ENCODE measurements at regions not wholly inside any gene's neighbourhood (a gene's known extent, or its start where the extent isn't known, plus 50 kb on each side); places are given as distances from the start of the nearest gene placed in this dataset.

DNA sequence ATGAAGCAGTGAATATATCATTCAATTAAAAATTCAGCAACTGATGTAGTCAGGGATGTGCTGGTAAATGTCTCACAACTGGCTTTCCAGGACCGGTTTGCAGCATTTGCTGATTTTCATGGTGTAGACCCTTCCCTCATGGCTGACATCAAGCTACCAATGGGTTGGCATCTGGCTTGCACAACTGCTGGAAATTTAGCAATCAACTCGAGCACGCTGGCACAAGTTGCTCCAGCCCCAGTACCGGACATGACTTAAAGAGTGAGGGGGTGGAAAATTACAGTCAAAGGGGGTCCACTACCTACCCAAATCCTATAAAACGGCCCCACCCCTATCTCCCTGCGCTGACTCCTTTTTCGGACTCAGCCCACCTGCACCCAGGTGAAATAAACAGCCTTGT is 198.4 kb upstream of the NRP1 start:
- TF ChIP-seq EZH2 (IDR thresholded peaks at IDR 0.05; ENCODE audit: low read length, missing control alignments), result no peak
- TF ChIP-seq, protein P1, sequence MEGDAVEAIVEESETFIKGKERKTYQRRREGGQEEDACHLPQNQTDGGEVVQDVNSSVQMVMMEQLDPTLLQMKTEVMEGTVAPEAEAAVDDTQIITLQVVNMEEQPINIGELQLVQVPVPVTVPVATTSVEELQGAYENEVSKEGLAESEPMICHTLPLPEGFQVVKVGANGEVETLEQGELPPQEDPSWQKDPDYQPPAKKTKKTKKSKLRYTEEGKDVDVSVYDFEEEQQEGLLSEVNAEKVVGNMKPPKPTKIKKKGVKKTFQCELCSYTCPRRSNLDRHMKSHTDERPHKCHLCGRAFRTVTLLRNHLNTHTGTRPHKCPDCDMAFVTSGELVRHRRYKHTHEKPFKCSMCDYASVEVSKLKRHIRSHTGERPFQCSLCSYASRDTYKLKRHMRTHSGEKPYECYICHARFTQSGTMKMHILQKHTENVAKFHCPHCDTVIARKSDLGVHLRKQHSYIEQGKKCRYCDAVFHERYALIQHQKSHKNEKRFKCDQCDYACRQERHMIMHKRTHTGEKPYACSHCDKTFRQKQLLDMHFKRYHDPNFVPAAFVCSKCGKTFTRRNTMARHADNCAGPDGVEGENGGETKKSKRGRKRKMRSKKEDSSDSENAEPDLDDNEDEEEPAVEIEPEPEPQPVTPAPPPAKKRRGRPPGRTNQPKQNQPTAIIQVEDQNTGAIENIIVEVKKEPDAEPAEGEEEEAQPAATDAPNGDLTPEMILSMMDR (conservative IDR thresholded peaks at IDR 0.05 in 1 of 2, IDR thresholded peaks at IDR 0.05 in 1 of 2; ENCODE audit: low read depth in 1 of 2, low read length in 2 of 2), result no peak
- H2AFZ ChIP-seq (ENCODE audit: low read length), result no peak overlapping the region
- no peaks in the 10 kb centered on the region for H3K27me3 ChIP-seq (ENCODE audit: control insufficient read depth, insufficient read depth, low read length)
- no peak for DNase-seq (ENCODE audit: low read depth in 2 of 2)
- no peaks in the 10 kb centered on the region for H3K79me2 ChIP-seq (ENCODE audit: control insufficient read depth, insufficient read depth, low read length)
- H3K9ac ChIP-seq (ENCODE audit: insufficient read depth, low read length), result no peak overlapping the region
- no peaks in the 10 kb centered on the region for H3K36me3 ChIP-seq (ENCODE audit: control insufficient read depth, insufficient read depth, low read length)
- no peaks in the 10 kb centered on the region for H4K20me1 ChIP-seq (ENCODE audit: control insufficient read depth, extremely low read depth, insufficient read depth, low read length)
- no peak overlapping the region for H3K27ac ChIP-seq (ENCODE audit: insufficient read depth, low read length)
- H3K9me3 ChIP-seq (ENCODE audit: control insufficient read depth, insufficient read depth, low read depth, low read length), result no peaks in the 10 kb centered on the region
- H3K4me3 ChIP-seq (replicated peaks in 1 of 4; ENCODE audit: control extremely low read depth in 1 of 4, insufficient read depth in 1 of 4, low read depth in 3 of 4, low read length in 4 of 4), result no peak overlapping the region
- no peaks in the 10 kb centered on the region for H3K4me1 ChIP-seq (ENCODE audit: control insufficient read depth, extremely low read depth, insufficient read depth, low read length)
- no peak overlapping the region for H3K4me2 ChIP-seq (ENCODE audit: extremely low read depth, insufficient read depth, low read length)

DNA sequence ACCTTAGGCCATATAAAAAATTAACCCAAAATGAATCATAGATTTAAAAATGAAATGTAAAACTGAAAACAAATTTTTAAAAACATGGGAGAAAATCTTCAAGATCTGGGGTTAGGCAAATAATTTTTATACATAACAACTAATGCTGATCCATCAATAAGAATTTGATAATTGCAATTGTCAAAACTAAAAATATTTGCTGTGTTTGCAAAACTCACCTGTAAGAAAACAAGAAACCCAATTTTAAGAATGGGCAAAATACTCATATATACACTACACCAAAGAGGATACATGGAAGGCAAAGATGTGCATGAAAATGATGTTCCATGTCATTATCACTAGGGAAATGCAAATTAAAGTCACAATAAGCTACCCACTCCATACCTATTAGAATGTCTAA is 194.8 kb upstream of the NRP1 start:
- no peaks in the 10 kb centered on the region for H3K9me3 ChIP-seq (ENCODE audit: control insufficient read depth, insufficient read depth, low read depth, low read length)
- H3K4me3 ChIP-seq (replicated peaks in 1 of 4; ENCODE audit: control extremely low read depth in 1 of 4, insufficient read depth in 1 of 4, low read depth in 3 of 4, low read length in 4 of 4), result no peak overlapping the region
- H3K9ac ChIP-seq (ENCODE audit: insufficient read depth, low read length), result no peak overlapping the region
- H3K4me2 ChIP-seq (ENCODE audit: extremely low read depth, insufficient read depth, low read length), result no peak overlapping the region
- no peak overlapping the region for H2AFZ ChIP-seq (ENCODE audit: low read length)
- H3K36me3 ChIP-seq (ENCODE audit: control insufficient read depth, insufficient read depth, low read length), result no peaks in the 10 kb centered on the region
- no peaks in the 10 kb centered on the region for H3K79me2 ChIP-seq (ENCODE audit: control insufficient read depth, insufficient read depth, low read length)
- no peaks in the 10 kb centered on the region for H3K27me3 ChIP-seq (ENCODE audit: control insufficient read depth, insufficient read depth, low read length)
- no peak for TF ChIP-seq EZH2 (IDR thresholded peaks at IDR 0.05; ENCODE audit: low read length, missing control alignments)
- TF ChIP-seq, protein P1 (conservative IDR thresholded peaks at IDR 0.05 in 1 of 2, IDR thresholded peaks at IDR 0.05 in 1 of 2; ENCODE audit: low read depth in 1 of 2, low read length in 2 of 2), result no peak
- H4K20me1 ChIP-seq (ENCODE audit: control insufficient read depth, extremely low read depth, insufficient read depth, low read length), result no peaks in the 10 kb centered on the region
- H3K27ac ChIP-seq (ENCODE audit: insufficient read depth, low read length), result no peak overlapping the region
- no peak for DNase-seq (ENCODE audit: low read depth in 2 of 2)
- H3K4me1 ChIP-seq (ENCODE audit: control insufficient read depth, extremely low read depth, insufficient read depth, low read length), result no peaks in the 10 kb centered on the region

DNA sequence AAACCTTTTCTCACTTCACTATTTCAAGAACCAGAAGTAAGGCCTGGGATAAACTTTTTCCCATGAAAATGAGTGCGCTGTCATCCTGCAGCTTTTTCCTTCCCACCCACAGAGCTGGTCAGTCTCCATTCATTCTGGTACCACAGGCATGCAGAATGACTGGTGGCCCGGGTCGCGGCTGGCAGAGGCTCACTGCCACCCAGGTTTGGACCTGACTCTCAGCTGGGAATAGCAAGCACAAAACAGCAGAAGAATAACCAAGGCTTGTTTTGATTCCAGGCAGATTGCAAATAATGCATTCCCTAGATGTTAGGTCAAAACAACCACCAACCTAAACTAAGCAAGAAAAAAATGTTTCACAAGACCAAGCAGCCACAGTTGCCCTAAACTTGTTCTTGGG is 190.5 kb upstream of the NRP1 start:
- TF ChIP-seq, protein P1 (conservative IDR thresholded peaks at IDR 0.05 in 1 of 2, IDR thresholded peaks at IDR 0.05 in 1 of 2; ENCODE audit: low read depth in 1 of 2, low read length in 2 of 2), result no peak
- TF ChIP-seq EZH2 (IDR thresholded peaks at IDR 0.05; ENCODE audit: low read length, missing control alignments), result no peak
- H3K9ac ChIP-seq (ENCODE audit: insufficient read depth, low read length), result no peak overlapping the region
- H3K27ac ChIP-seq (ENCODE audit: insufficient read depth, low read length), result no peak overlapping the region
- H3K36me3 ChIP-seq (ENCODE audit: control insufficient read depth, insufficient read depth, low read length), result no peaks in the 10 kb centered on the region
- no peaks in the 10 kb centered on the region for H3K27me3 ChIP-seq (ENCODE audit: control insufficient read depth, insufficient read depth, low read length)
- no peak overlapping the region for H3K4me2 ChIP-seq (ENCODE audit: extremely low read depth, insufficient read depth, low read length)
- no peaks in the 10 kb centered on the region for H3K79me2 ChIP-seq (ENCODE audit: control insufficient read depth, insufficient read depth, low read length)
- no peaks in the 10 kb centered on the region for H4K20me1 ChIP-seq (ENCODE audit: control insufficient read depth, extremely low read depth, insufficient read depth, low read length)
- no peaks in the 10 kb centered on the region for H3K9me3 ChIP-seq (ENCODE audit: control insufficient read depth, insufficient read depth, low read depth, low read length)
- no peaks in the 10 kb centered on the region for H3K4me1 ChIP-seq (ENCODE audit: control insufficient read depth, extremely low read depth, insufficient read depth, low read length)
- no peak overlapping the region for H3K4me3 ChIP-seq (replicated peaks in 1 of 4; ENCODE audit: control extremely low read depth in 1 of 4, insufficient read depth in 1 of 4, low read depth in 3 of 4, low read length in 4 of 4)
- peak; percentile 29 to 71 for DNase-seq (ENCODE audit: low read depth in 2 of 2)
- no peak overlapping the region for H2AFZ ChIP-seq (ENCODE audit: low read length)
